NT2/D1 (cell line): ENCODE measurements at regions not wholly inside any gene's neighbourhood (a gene's known extent, or its start where the extent isn't known, plus 50 kb on each side); places are given as distances from the start of the nearest gene placed in this dataset.

Experiments
- SUZ12 ChIP-seq: IDR thresholded peaks from 2 replicates; pipeline ENCODE4 v1.6.1; 2011; ENCODE audit not compliant: insufficient read length, insufficient read depth; ENCODE audit errors: extremely low read depth
- ZNF274 ChIP-seq: IDR thresholded peaks from 2 replicates; pipeline ENCODE4 v1.6.1; 2011; ENCODE audit warnings: mild to moderate bottlenecking, low read depth, low read length

- TF ChIP-seq SUZ12: no peak
- no peak for TF ChIP-seq ZNF274
These were observed 197.0 kb downstream of the ETNK1 start for GRCh38 chr12:22821985-22822384.
